NCI-H2227 (cell line): ENCODE measurements at regions not wholly inside any gene's neighbourhood (a gene's known extent, or its start where the extent isn't known, plus 50 kb on each side); places are given as distances from the start of the nearest gene placed in this dataset.
"Not testable (repeated sequence)": the region's sequence is repeated elsewhere in the genome, so short reads cannot be mapped to it uniquely, and the experiment has no call there.

Experiments
- DNase-seq: peaks from one replicate; lab custom pipeline; 2025; ENCODE audit not compliant: unreplicated experiment; lab: John Stamatoyannopoulos, UW

DNA sequence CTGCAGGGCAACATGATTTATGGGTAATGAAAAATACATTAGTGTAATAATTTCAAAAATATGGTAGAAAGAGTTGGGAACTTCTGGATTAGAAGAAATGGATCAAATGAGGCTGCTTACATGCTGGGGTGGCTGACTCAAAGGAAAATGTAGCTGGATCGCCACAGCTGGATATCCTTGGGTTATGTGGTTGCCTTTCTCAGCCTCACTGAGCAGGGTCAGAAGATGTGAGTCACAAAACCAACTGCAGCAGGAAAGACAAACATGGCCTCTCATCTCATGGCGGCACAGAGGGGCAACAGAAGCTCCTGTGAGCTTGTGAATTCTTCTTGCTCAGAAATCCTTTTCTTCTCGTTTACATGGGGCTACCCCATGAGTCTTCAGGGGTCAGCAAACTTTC lies 317.1 kb upstream of the SPRED2 start:
- no peak for DNase-seq

DNA sequence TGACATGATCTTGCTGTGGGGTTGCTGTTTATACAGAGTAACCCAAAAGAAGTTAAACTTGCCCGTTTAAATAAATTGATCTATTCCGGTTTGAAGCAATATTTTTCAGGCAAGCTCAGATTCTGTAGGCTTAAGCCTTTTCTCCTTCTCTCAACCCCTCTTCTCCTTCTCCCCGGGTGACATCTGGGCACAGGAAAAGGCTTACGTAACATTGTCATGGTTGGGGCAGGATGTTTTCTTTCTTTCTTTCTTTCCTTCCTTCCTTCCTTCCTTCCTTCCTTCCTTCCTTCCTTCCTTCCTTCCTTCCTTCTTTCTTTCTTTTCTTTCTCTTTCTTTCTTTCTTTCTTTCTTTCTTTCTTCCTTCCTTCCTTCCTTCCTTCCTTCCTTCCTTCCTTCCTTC lies 315.5 kb upstream of the SPRED2 start:
- not testable (repeated sequence) for DNase-seq

DNA sequence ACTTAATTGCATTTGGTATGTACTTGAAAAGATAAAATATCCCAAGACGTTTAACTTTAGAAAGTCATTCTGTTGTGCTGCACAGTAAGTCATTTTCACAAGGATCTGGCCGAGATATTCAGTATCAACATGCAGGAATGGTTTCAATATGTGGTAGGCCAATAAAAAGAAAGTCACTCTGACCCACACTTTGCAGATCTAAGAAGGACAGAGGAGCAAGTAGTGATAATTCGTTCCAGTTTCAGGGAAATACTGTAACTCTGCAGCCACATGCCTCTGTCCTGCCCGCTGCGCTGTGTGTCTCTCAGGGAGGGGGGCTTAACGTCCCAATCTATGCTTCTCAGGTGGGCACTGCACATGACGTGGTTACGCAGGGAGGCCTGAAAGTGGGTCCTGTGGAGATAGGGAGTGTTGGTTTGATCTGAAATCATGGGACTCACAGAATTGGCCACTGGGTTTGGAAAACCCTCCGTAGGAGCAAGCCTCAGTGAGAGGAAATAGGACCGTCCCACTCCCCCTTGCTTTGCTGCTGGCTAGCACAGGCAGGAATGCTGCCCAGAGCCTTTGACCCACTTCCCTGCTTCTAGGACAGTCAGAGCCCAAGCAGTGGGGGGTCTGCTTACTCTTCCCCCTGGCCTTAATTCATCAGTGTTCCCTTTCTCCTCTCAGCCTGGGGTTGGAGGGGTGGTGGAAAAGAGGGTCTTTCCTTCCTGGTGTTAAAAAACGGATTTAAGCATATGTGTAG lies 314.7 kb upstream of the SPRED2 start:
- no peak for DNase-seq

DNA sequence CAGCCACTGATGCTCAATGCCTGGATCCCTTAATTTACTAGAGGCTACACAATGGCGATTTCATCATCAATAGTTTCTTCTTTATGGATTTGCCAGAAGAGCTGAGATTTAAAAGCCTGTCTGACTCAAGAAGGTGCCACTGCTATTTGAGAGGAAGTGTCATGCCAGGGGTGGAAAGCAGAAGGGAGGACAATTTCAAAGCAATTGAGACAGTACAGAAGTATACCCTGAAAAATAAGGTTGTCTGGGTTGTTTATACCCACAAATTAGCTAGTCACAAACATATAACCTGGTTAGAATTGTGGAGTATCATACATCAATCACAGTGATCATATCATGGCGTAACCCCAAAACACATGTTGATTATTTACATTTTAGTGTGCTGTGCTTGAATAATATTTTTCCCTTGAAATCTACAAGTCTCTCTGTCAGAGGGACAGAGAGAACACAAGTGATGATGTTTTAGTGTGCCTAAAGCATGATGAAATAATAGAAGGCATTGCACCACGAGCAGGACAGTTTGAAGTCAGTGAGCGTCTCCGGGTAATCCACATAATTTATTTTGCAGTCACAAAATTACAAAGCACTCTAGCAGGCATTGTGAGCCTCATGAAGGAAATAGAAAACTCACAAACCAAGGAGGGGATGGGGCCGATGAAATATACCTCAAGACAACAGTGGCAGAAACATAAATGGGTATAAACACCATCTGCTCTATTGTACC lies 312.2 kb upstream of the SPRED2 start:
- DNase-seq, result no peak

DNA sequence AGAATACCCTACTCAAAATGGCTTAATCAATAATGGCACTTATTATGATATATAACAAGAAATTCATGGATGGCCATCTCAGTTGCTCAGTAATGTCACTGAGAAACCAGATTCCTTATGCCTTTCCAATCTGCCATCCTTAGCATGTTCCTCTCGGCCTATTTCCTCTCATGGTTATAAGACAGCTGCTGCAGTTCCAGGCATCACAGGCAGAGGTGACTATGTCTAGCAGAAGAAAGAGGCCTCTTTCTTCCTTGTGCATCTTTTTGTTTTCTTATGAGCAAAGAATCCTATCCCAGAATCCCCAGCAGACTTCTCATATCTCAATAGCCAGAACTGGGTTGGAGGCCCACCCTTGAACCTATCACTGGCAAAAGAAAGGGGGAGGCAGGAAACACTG lies 310.6 kb upstream of the SPRED2 start:
- DNase-seq, result no peak

DNA sequence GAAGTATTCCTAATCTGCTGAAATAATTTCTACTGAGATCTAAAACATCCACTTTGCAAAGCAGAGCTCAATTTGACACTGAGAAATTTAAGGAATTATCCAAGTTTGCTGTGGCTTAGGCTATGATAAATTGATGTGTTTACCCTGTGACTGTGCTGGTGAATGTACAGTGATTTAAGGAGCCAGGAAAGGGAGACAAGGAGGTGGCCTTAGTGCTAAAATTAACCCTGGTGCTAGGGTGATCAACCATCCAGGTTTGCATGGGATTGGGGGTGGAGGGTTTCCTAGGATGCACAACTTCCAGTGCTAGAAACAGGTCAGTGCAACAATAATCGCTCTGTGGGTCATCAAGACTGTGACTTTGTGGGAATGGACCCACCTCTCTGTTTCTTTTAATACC lies 307.5 kb upstream of the SPRED2 start:
- no peak for DNase-seq

DNA sequence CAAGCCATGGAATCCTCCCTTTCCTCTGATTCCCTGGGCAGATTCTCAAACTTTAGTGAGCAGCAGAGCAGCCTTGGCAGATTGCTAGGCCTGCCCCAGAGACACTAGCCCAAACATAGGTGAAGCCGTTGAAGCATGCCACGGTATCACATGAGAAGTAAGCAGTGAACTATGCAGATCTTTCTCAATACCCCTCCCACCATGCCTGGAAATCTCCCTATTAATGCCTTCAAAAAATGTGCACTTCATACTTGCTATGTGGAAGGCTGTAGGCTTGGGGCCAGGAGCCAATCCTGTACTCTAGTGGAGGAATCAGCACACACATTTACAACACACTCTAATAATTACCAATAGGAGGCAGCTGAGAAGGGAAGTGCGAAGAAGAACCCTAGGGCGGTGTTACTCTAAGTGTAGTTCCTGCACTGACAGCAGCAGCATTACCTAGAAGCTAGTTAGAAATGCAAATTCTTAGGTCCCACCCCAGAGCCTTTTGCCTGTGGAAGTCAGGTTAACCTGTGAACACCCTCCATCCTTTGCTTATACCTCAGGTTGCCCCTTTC lies 305.1 kb upstream of the SPRED2 start:
- no peak for DNase-seq

DNA sequence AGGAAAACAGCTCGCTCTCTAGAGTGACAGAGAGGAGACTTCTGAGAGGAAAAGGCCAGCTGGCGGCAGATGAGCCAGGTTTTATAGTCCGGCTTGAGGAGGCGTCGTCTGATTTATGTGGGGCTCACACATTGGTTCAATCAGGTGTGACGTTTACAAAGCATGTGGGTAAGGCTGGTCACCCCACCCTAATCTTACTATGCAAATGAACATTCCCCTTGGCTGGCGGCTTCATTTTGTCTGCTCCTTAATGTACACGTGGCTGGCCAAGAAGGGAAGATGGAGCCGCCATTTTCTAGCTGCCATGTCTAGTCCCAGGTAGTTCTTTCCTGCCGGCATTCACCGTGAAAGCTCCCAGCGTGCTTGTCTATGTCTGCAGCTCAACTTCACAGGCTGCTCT lies 299.1 kb upstream of the SPRED2 start:
- no peak for DNase-seq

DNA sequence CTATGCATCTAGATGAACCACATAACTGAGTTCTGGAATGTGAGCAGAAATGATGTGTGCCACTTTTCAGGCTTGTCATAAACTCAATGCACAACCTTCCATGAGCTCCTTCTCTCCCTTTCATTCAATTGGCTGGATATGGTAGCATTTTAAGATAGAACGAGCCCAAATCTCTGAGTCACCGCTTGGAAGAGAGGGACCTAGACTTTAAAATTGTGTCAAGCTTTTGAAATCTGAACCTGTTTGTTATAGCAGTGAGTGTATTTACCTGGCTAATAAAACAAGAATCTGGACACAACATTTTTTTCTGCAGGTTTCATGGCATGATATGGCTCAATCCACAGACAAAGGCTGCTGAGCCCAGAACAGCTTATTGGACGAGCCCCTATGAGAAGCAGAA lies 297.8 kb upstream of the SPRED2 start:
- no peak for DNase-seq

DNA sequence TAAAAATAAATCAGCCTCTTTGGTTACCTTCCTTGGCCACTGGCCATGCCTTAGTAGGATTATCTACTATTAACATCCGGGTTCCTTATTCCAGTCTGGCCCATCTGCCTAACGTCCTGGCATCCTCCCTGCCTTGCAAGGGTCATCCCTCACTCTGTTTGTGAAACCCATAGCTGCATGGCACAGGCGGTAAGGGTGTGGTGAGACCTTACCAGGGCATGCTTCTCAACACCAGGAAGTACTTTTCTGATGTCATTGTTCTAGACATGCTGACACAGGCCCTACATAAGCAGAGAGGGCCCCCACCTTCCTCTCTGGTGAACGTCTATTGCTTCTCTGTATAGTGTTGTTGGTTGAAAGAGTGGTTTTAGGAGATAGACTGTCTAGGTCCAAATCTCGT lies 296.8 kb upstream of the SPRED2 start:
- DNase-seq, result no peak

DNA sequence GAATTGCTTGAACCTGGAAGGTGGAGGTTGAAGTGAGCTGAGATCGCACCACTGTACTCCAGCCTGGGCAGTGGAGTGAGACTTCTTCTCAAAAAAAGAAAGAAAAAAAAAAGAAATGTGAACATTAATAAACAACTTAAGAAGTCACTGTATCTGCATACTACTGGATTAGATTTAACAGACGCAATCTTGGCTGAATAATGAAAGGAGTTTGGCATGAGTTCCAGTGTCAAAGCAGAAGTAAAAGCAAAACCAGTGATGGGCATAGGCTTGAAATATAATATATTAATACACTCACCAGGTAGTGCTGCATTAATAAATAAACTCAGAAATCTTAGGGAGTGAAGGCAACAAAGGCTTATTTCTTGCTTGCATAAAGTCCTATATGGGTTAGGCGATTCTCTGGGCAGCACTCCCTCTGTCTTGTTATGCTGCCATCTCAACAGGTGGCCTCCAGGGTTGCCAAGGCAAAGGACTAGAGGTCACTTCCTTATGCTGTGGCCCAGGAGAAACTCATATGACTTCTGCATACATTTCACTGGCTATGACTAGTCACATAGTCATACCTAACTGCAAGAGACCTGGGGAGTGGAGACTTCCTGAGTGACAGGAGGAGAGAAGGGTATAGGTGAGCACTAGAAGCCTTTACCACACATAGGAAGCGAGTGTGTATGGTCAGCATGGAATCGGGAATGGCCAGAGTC lies 296.2 kb upstream of the SPRED2 start:
- DNase-seq, result no peak

DNA sequence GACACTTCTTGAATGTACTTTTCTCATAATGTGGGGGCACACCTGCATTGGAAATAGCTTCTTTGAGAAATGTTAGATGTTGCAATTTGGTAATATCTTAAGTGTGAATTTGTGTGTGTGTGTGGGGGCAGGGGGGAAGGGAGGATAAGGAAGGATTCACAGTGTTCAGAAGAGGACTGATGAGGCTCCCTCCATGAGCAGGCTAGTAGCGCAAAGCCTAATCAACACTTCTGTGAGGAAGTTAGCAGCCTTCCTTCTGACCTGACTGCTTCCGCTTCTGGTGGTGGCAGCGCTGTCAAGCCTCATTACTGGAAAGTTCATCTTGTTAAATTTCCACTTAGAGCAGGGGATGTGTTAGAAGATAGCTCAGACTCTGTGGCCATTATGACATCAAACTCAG lies 295.4 kb upstream of the SPRED2 start:
- no peak for DNase-seq

DNA sequence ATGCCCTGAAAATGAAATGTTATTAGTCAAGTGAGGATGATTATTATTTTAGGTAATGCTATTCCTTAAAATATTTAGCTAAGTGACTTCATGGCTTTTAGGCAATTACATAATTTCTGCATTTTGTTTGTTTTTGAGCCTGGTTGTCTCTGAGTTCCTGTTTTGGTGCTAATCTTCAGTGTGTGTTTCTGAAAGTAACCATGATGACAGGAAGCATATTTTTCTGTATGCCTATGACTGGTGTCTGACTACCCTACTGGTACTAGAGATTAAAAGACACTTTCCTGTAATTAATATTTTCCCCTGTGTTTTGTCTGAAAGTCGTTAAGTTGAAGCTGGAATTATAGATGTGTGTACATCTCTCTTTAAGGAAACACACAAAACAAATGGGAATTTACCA lies 295.0 kb upstream of the SPRED2 start:
- DNase-seq, result no peak

DNA sequence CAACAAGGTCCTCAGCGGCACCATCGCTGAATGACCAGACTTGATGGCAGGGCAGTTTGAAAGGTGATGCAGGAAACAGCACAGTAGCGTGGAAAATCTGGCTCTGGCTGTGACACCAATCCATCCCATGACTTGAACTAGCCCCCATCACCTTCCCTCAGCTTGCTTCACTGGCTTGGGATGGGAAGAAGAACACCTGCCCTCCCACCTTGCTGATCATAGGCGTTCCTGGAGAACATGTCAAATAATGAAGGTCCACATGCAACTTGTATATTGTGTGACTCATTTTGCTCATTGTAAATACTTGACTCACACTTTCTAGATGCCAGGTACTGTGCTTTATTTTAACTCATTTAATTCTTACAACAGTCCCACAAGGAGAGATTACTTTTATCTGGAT lies 292.4 kb upstream of the SPRED2 start:
- DNase-seq, result no peak

DNA sequence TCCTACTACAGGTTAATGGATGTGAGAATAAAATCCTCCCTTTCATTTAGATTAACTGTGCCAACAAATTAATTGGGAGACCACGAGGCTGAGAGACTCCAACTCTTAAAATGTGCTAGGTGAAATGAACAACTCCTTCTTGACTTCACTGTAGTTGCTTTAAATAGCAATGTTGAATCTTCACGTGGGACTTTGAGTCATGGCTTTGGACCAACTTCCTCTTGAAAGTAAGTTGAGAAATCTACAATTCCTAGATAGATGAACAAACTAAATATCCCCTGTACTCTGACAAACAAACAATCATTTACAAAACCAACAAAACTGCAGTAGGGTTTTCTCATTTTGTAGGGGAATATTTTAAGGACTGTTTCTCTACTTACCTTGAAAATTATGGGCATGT lies 291.9 kb upstream of the SPRED2 start:
- DNase-seq, result no peak

DNA sequence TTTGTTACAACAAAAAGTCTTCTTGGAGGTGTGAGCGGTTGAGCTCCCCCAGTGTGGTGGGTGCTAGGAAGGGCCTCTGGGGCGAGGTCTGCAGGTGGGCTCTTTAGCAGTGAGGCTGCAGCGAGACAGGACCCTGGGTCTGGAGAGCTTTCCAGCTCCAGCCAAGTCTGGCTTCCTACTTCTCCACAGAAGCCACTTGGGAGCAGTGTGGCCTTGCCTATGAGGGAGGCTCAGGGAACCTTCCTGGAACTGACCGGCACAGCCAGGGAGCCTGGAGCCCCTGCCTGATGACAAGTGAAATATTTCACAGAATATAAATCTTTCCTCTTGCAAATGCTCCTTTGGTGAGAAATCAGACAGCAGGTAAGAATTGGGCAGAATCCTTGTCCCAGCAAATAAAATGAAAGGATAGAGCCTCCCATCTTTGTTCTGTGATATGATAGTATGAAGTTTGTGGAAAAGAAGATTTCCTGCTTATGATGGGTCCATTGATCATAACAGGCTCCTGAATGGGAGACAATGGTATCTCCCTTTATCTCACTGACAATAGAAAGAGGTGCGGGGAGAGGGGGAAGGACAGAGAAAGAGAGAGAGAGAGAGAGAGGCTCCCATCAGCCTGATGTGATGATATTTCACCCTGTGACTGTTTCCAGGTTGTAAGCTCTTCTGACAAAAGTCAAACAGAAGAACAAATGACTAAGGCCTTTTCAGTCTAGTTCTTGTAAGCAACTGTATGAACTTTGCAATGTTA lies 289.8 kb upstream of the SPRED2 start:
- peak; percentile 40 for DNase-seq

DNA sequence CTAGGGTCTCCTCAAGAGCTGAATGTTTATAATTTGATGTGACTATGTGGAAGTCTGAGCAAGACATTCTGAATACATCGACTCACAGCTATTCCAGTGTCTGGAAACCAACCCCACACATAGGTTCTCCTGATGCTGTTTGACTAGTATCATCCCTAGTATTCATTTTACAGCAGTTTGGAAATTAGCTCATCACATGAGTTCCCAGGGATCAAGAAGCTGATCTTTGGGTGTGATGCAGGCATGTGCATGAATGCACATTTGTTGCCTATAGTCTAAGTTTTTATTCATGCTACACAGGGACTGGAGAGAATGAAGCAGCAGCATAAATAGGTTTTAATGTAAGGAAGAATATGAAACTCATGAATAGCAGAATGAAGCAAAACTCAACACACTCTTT lies 284.3 kb upstream of the SPRED2 start:
- no peak for DNase-seq

DNA sequence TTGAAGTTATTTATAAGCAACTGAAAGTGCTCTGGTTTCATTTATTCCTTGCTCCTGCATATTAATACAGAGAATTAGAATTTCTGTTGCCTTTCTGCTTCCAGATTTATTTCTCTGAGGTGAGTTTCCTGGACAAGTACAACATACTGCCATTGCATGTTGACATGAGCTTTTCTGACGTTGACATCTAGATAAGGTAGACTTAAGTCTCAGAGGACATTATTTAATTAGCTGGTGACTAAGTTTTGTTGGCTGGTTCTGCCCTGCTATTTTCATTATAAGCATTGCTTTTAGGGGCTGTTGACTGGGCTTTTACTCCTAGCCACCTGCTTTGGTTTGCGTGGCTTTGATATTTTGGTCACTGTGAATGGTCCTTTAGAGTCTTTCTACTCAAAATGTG lies 282.9 kb upstream of the SPRED2 start:
- no peak for DNase-seq

DNA sequence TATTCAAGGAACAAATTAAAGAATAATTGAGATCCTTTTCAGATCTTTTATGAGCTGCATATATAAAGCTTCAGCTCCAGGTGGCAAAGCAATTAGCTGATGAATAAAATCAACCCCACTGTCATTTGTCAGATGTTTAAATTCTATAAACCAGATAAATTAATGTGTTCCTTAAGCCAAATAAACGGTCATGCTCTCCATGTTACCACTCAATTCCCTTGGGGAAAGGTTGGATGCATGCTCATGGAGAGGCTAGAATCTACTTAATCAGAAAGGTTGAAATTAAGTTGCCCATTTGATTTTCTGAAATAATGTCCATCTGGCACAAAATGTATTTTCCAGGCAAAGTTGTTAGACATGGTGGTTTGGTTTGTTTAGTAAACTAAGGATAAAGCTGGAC lies 282.5 kb upstream of the SPRED2 start:
- DNase-seq, result no peak

DNA sequence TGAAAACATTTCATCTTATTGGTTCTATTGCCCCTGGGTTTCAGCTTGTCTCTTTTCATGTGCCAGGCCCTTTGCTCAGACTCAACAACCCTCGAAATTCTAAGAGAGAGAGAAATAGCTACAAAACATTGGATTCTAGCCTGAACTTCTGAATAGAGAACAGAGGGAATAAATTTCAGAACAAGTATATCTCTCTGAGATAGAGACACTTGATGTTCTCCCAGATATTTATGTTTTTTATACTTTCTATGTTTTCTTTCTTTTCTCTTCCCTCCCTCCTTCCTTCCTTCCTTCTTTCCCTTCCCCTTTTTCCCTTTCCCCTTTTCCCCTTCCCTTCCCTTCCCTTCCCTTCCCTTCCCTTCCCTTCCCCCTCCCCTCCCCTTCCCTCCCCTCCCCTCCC lies 279.5 kb upstream of the SPRED2 start:
- no peak for DNase-seq

DNA sequence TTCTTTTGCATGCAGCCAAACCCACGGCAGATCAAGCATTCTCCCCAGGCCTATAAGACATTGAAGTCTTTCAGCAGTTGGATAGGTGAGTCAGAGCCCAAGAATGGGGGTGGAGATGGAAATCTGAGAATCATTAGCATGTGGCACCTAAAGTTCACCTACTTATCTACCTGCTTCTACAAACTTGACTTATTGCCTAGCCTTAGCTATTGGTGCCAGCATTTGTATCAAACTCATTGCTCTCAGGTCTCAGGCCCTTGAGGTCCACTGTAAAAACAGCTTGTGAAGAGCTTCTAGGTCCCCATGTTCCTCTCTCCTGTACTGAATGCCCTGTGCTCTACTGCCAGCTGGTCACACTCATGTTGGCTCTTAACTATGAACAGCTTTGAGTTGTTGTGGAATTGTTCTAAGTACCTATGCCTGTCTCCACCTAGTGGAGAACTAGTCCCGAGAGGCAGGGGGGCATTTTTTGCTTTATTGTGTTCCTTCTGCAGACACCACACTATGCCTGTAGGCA lies 278.4 kb upstream of the SPRED2 start:
- no peak for DNase-seq
